ENCODE measurements at regions not wholly inside any gene's neighbourhood (a gene's known extent, or its start where the extent isn't known, plus 50 kb on each side); places are given as distances from the start of the nearest gene placed in this dataset.

DNA sequence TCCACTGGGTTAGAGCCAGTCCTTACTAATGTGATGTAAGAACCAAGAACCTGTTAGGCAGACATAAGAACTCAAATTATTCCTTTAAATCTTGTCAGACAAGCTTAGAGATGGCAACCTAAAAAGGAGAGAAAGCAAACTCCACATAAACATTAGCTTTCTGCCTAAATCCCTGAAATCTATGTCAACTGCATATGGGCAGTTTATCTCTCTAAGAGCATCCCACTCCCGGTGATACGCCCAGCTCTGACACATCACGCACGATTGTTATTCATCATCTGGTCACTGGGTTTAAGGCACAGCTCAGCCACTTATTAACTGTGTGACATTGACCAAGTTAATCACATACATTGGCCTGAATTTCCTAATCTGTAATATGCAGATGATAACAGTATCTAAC lies 323.7 kb downstream of the HHIPL2 start:
- DNase-seq = no peak
- H3K9me3 ChIP-seq = no peaks in the 10 kb centered on the region
- TF ChIP-seq POLR2A (IDR thresholded peaks at IDR 0.05) (no peak), CTCF (IDR thresholded peaks at IDR 0.05) (no peak)
- no peaks in the 10 kb centered on the region for H3K27me3 ChIP-seq
- H3K36me3 ChIP-seq = no peaks in the 10 kb centered on the region
- WGBS, 2 donors = 87 to 88% methylated on average over 4 of the region's 4 CpGs
- H3K27ac ChIP-seq = no peak overlapping the region
- H3K4me3 ChIP-seq (replicated peaks in 1 of 3) = no peak overlapping the region
- no peaks in the 10 kb centered on the region for H3K4me1 ChIP-seq
- intact Hi-C loops (cut with DNase I) = no loop called here

- intact Hi-C loops (cut with DNase I) = no loop called here
- DNase-seq = no peak
- no peak for TF ChIP-seq POLR2A (IDR thresholded peaks at IDR 0.05)
- no peak for TF ChIP-seq CTCF (IDR thresholded peaks at IDR 0.05)
Measured at GRCh38 chr1:222223010-222223409, 324.9 kb downstream of the HHIPL2 start.

DNA sequence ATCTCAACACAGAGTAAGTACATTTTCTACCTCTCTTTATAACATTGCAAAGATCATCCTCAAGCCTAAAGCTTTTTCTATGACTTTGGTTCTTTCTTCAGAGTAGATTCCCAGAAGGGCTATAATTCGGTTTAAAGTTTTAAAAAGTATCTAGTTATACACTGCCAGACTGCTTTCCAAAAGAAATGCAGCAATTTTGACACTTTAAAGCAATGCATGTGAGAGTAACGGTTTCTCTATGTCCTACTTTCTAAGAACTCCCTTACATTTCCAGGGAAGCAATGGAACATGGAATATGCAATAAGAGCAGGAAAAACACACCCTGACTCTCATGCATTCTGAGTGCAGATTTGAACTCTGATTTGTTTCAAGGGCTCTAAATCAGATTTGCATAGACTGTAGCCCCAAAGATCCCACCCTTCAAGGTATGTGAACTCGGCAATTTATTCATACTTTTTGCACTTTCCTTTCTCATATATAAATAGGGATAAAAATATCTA lies 331.6 kb downstream of the HHIPL2 start:
- Histone ChIP-seq H3K9me3 (no peaks in the 10 kb centered on the region), H3K4me1 (no peaks in the 10 kb centered on the region), H3K36me3 (no peaks in the 10 kb centered on the region), H3K27me3 (no peaks in the 10 kb centered on the region), H3K4me3 (replicated peaks in 1 of 3) (no peak overlapping the region), H3K27ac (no peak overlapping the region)
- no peak for TF ChIP-seq CTCF (IDR thresholded peaks at IDR 0.05)
- DNase-seq = no peak
- intact Hi-C loops (cut with DNase I) = no loop called here
- WGBS, 2 donors = 70 to 79% methylated on average over 3 of the region's 3 CpGs

More at GRCh38 chr1:222223010-222223409, 324.9 kb downstream of the HHIPL2 start:
- Histone ChIP-seq H3K27me3 (no peaks in the 10 kb centered on the region), H3K36me3 (no peaks in the 10 kb centered on the region), H3K9me3 (no peaks in the 10 kb centered on the region), H3K27ac (no peak overlapping the region), H3K4me1 (no peaks in the 10 kb centered on the region), H3K4me3 (replicated peaks in 1 of 3) (no peak overlapping the region)
- 94 to 100% methylated on average over 1 of the region's 1 CpG for WGBS, 2 donors

DNA sequence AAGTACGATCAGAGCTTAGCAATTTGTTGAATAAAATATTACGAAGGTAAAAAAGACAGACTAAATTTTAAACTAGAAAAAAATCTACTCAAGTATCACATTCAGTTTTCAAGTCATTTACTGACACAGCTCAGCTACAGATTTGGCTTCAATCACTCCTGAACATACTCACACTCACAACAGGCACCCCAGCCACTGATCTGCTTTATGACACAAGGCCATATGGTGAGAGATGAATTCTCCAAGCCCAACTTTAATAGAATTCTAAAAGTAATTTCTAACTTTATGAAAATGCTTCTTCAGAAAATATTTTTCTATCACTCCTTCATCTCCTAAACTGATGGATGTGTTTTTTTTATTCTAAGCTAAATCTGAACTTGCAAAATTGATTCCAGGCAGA lies 337.1 kb downstream of the HHIPL2 start:
- Histone ChIP-seq H3K27me3 (no peaks in the 10 kb centered on the region), H3K27ac (no peak overlapping the region), H3K4me1 (no peaks in the 10 kb centered on the region), H3K4me3 (replicated peaks in 1 of 3) (no peak overlapping the region), H3K36me3 (no peaks in the 10 kb centered on the region), H3K9me3 (no peaks in the 10 kb centered on the region)
- WGBS, 2 donors = 81 to 89% methylated on average over 2 of the region's 2 CpGs
- no peak for DNase-seq
- intact Hi-C loops (cut with DNase I) = no loop called here
- TF ChIP-seq POLR2A (IDR thresholded peaks at IDR 0.05) (no peak), CTCF (IDR thresholded peaks at IDR 0.05) (no peak)

DNA sequence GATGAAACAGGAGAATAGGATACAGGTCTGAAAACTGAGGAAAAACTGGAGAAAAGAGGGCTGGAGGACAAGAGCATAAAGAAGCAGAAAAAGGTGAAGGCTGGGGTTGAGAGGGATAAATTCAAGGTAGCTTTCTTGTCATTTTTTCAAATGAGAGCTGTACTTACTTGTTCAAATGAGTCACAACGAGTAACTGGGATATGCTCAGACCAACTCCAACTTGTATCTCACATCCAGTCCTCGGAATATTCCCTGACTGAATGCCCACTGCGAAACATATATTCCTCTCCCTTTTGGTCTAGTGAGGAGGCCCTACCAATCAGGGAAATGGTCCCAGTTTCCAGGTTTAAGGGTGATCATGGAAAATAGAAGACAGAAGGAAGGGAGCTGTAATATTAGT lies 343.4 kb downstream of the HHIPL2 start:
- H3K4me3 ChIP-seq (replicated peaks in 1 of 3) = no peak overlapping the region
- intact Hi-C loops (cut with DNase I) = no loop called here
- H3K36me3 ChIP-seq = no peaks in the 10 kb centered on the region
- no peak overlapping the region for H3K27ac ChIP-seq
- H3K4me1 ChIP-seq = no peaks in the 10 kb centered on the region
- TF ChIP-seq CTCF (IDR thresholded peaks at IDR 0.05) (no peak), POLR2A (IDR thresholded peaks at IDR 0.05) (no peak)
- no peaks in the 10 kb centered on the region for H3K27me3 ChIP-seq
- no peaks in the 10 kb centered on the region for H3K9me3 ChIP-seq
- 80 to 83% methylated on average over 3 of the region's 3 CpGs for WGBS, 2 donors
- DNase-seq = no peak
